Keratinocyte (primary cell): ENCODE measurements at regions not wholly inside any gene's neighbourhood (a gene's known extent, or its start where the extent isn't known, plus 50 kb on each side); places are given as distances from the start of the nearest gene placed in this dataset.

Source experiments
- EZH2 ChIP-seq: IDR thresholded peaks from one replicate; pipeline ENCODE4 v1.6.1; 2012; ENCODE audit warnings: inconsistent platforms, mild to moderate bottlenecking, low read length, moderate library complexity
- TF ChIP-seq, protein P1 (sequence below), 3 experiments: IDR thresholded peaks in 1 of 3; conservative IDR thresholded peaks in 1 of 3; optimal IDR thresholded peaks in 1 of 3; 2 replicates in 2 of 3; 3 replicates in 1 of 3; pipeline versions ENCODE3 to v1.5.1; 2011; ENCODE audit warnings: low read length in 3 of 3, mild to moderate bottlenecking in 3 of 3, moderate library complexity in 2 of 3, control low read depth in 1 of 3, inconsistent platforms in 1 of 3; ENCODE audit not compliant: insufficient read depth in 2 of 3; ENCODE audit errors: extremely low read depth in 1 of 3

DNA sequence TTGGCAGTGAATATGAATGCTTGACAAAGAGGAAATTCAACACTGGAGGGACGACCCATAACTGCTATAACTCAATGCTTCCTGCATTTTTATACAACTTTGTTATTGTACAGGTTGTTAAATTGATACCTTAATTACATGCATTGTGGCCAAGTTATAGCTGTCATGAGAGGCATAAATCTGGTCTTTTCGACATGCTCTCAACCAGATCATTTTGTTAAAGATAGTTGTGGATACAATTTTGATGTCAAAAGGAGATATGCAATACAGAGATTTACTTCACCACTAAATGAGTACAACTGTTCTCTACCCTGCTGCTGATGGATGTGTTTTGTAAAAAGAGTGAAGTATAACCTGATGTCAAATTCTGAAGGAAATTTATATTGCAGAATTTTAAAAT is 946.0 kb downstream of the GALC start:
- TF ChIP-seq, protein P1, sequence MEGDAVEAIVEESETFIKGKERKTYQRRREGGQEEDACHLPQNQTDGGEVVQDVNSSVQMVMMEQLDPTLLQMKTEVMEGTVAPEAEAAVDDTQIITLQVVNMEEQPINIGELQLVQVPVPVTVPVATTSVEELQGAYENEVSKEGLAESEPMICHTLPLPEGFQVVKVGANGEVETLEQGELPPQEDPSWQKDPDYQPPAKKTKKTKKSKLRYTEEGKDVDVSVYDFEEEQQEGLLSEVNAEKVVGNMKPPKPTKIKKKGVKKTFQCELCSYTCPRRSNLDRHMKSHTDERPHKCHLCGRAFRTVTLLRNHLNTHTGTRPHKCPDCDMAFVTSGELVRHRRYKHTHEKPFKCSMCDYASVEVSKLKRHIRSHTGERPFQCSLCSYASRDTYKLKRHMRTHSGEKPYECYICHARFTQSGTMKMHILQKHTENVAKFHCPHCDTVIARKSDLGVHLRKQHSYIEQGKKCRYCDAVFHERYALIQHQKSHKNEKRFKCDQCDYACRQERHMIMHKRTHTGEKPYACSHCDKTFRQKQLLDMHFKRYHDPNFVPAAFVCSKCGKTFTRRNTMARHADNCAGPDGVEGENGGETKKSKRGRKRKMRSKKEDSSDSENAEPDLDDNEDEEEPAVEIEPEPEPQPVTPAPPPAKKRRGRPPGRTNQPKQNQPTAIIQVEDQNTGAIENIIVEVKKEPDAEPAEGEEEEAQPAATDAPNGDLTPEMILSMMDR (optimal IDR thresholded peaks at IDR 0.05 in 1 of 3, IDR thresholded peaks at IDR 0.05 in 1 of 3, conservative IDR thresholded peaks at IDR 0.05 in 1 of 3; ENCODE audit: extremely low read depth in 1 of 3, insufficient read depth in 2 of 3, low read length in 3 of 3): no peak
- no peak for TF ChIP-seq EZH2
